ENCODE measurements at regions not wholly inside any gene's neighbourhood (a gene's known extent, or its start where the extent isn't known, plus 50 kb on each side); places are given as distances from the start of the nearest gene placed in this dataset.

DNA sequence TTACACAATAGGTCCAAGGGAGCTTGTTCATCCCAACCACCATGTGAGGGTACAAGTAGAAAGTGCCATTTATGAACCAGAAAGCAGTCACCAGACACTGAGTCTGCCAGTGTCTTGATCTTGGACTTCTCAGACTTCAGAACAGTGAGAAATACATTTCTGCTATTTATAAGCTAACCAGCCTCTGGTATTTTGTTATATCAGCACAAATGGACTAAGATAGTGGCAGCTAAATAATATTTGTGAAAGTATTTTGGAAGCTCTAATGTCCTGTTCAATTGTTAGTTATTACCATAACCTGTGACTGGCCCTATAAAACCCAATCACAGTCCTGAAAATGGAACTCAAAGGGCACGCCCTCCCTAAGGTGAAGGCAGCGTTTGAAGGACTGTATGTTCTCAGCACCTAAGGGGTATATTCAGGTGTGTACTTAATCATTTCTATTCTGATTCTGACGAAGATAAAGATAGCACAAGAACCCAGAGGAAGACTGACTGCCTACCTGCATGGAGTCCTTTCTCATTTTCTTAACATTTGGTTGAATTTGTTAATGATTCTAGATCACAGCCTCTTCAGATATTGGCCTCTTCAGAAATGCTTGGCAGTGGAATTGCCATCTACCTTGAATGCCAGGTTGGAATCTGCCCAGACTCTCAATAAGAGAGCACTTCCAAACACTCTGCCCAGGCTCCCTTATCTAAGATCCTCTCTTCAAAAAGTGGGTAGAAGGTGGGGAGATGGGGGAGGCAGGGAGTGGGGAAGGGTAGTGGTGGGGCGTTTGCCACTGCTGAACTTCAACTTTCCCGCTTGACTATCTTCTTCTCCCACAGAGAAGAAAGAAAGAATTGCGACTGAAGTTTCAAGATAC is 104.0 kb upstream of the PPP2R5A start:
- no peaks in the 10 kb centered on the region for H3F3A ChIP-seq (replicated peaks; ENCODE audit: low read depth)

DNA sequence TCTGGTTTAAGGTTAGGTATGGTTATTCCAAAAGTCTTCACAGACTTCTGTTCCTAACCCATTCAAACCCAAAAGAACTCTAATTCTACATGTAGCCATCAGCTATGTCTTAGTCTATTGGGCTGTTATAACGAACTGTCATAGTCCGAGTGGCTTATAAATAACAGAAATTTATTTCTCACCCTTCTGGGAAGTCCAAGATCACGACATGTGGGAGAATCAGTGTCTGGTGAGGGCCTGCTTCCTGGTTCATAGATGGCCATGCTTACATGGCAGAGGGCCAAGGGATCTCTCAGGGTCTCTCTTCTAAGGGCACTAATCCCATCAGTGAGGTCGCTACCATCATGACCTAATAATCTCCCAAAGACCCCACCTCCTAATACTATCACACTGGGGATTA is 103.0 kb upstream of the PPP2R5A start:
- no peaks in the 10 kb centered on the region; the same call in 2 of the 3 replicates for H3K9me3 Mint-ChIP-seq
- no peak for ATAC-seq
- Histone ChIP-seq H2AFZ (no peak overlapping the region), H3K79me2 (replicated peaks; ENCODE audit: insufficient read depth) (no peaks in the 10 kb centered on the region), H3F3A (replicated peaks; ENCODE audit: low read depth) (no peaks in the 10 kb centered on the region), H4K20me1 (replicated peaks; ENCODE audit: insufficient read depth) (no peaks in the 10 kb centered on the region), H3K9me2 (ENCODE audit: insufficient read depth) (no peaks in the 10 kb centered on the region), H3K4me3 (no peak overlapping the region), H3K27ac (ENCODE audit: low read depth) (no peak overlapping the region), H3K36me3 (ENCODE audit: insufficient read depth) (no peaks in the 10 kb centered on the region), H3K27me3 (ENCODE audit: insufficient read depth) (no peaks in the 10 kb centered on the region), H3K4me2 (no peak overlapping the region), H3K4me1 (ENCODE audit: insufficient read depth) (no peaks in the 10 kb centered on the region)
- no peaks in the 10 kb centered on the region for H3K36me3 Mint-ChIP-seq (ENCODE audit: low read depth)
- peaks cover 2% of the 10 kb centered on the region for H3K27me3 Mint-ChIP-seq (ENCODE audit: insufficient read depth, low read depth, poor library complexity)
- no peak overlapping the region for H3K27ac Mint-ChIP-seq
- no peak overlapping the region for H3K4me3 Mint-ChIP-seq
- H3K4me1 Mint-ChIP-seq = no peaks in the 10 kb centered on the region
- no peak for DNase-seq (ENCODE audit: low spot score)
- TF ChIP-seq JUNB (IDR thresholded peaks at IDR 0.05; ENCODE audit: unreplicated experiment) (no peak), CREB1 (CRISPR knock-in tag; IDR thresholded peaks at IDR 0.05; ENCODE audit: low read depth) (no peak), EZH2 (IDR thresholded peaks at IDR 0.05; ENCODE audit: low read depth, unreplicated experiment) (no peak), EZH2phosphoT487 (IDR thresholded peaks at IDR 0.05; ENCODE audit: unreplicated experiment) (no peak), STAT1 (IDR thresholded peaks at IDR 0.05; ENCODE audit: unreplicated experiment) (no peak)
- TF ChIP-seq, protein P1, sequence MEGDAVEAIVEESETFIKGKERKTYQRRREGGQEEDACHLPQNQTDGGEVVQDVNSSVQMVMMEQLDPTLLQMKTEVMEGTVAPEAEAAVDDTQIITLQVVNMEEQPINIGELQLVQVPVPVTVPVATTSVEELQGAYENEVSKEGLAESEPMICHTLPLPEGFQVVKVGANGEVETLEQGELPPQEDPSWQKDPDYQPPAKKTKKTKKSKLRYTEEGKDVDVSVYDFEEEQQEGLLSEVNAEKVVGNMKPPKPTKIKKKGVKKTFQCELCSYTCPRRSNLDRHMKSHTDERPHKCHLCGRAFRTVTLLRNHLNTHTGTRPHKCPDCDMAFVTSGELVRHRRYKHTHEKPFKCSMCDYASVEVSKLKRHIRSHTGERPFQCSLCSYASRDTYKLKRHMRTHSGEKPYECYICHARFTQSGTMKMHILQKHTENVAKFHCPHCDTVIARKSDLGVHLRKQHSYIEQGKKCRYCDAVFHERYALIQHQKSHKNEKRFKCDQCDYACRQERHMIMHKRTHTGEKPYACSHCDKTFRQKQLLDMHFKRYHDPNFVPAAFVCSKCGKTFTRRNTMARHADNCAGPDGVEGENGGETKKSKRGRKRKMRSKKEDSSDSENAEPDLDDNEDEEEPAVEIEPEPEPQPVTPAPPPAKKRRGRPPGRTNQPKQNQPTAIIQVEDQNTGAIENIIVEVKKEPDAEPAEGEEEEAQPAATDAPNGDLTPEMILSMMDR (conservative IDR thresholded peaks at IDR 0.05; ENCODE audit: low read depth in 2 of 2) = no peak
- TF ChIP-seq, protein P2, sequence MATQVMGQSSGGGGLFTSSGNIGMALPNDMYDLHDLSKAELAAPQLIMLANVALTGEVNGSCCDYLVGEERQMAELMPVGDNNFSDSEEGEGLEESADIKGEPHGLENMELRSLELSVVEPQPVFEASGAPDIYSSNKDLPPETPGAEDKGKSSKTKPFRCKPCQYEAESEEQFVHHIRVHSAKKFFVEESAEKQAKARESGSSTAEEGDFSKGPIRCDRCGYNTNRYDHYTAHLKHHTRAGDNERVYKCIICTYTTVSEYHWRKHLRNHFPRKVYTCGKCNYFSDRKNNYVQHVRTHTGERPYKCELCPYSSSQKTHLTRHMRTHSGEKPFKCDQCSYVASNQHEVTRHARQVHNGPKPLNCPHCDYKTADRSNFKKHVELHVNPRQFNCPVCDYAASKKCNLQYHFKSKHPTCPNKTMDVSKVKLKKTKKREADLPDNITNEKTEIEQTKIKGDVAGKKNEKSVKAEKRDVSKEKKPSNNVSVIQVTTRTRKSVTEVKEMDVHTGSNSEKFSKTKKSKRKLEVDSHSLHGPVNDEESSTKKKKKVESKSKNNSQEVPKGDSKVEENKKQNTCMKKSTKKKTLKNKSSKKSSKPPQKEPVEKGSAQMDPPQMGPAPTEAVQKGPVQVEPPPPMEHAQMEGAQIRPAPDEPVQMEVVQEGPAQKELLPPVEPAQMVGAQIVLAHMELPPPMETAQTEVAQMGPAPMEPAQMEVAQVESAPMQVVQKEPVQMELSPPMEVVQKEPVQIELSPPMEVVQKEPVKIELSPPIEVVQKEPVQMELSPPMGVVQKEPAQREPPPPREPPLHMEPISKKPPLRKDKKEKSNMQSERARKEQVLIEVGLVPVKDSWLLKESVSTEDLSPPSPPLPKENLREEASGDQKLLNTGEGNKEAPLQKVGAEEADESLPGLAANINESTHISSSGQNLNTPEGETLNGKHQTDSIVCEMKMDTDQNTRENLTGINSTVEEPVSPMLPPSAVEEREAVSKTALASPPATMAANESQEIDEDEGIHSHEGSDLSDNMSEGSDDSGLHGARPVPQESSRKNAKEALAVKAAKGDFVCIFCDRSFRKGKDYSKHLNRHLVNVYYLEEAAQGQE (IDR thresholded peaks at IDR 0.05; ENCODE audit: unreplicated experiment) = no peak

More for the DNA sequence above, 104.0 kb upstream of the PPP2R5A start:
- no peaks in the 10 kb centered on the region for H4K20me1 ChIP-seq (replicated peaks; ENCODE audit: insufficient read depth)
- Mint-ChIP-seq H3K4me1 (no peaks in the 10 kb centered on the region), H3K9me3 (no peaks in the 10 kb centered on the region; the same call in 2 of the 3 replicates), H3K4me3 (no peak overlapping the region), H3K27me3 (ENCODE audit: insufficient read depth, low read depth, poor library complexity) (peaks cover 2% of the 10 kb centered on the region), H3K27ac (no peak overlapping the region), H3K36me3 (ENCODE audit: low read depth) (no peaks in the 10 kb centered on the region)
- TF ChIP-seq, protein P3, sequence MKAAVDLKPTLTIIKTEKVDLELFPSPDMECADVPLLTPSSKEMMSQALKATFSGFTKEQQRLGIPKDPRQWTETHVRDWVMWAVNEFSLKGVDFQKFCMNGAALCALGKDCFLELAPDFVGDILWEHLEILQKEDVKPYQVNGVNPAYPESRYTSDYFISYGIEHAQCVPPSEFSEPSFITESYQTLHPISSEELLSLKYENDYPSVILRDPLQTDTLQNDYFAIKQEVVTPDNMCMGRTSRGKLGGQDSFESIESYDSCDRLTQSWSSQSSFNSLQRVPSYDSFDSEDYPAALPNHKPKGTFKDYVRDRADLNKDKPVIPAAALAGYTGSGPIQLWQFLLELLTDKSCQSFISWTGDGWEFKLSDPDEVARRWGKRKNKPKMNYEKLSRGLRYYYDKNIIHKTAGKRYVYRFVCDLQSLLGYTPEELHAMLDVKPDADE (IDR thresholded peaks at IDR 0.05) = no peak
- no peak for TF ChIP-seq EZH2phosphoT487 (IDR thresholded peaks at IDR 0.05; ENCODE audit: unreplicated experiment)
- TF ChIP-seq CREB1 (CRISPR knock-in tag; IDR thresholded peaks at IDR 0.05; ENCODE audit: low read depth) = no peak
- TF ChIP-seq POLR2AphosphoS5 (IDR thresholded peaks at IDR 0.05; ENCODE audit: low read depth) = no peak
- TF ChIP-seq STAT1 (IDR thresholded peaks at IDR 0.05; ENCODE audit: unreplicated experiment) = no peak
- H3K4me2 ChIP-seq = no peak overlapping the region
- DNase-seq (ENCODE audit: low spot score) (no peak), ATAC-seq (no peak)
- H3K79me2 ChIP-seq (replicated peaks; ENCODE audit: insufficient read depth) = no peaks in the 10 kb centered on the region
- no peak overlapping the region for H2AFZ ChIP-seq
- H3K27me3 ChIP-seq (ENCODE audit: insufficient read depth) = no peaks in the 10 kb centered on the region
- H3K9me2 ChIP-seq (ENCODE audit: insufficient read depth) = no peaks in the 10 kb centered on the region
- H3K36me3 ChIP-seq (ENCODE audit: insufficient read depth) = no peaks in the 10 kb centered on the region
- H3K4me3 ChIP-seq = no peak overlapping the region
- H3K27ac ChIP-seq (ENCODE audit: low read depth) = no peak overlapping the region
- no peaks in the 10 kb centered on the region for H3K4me1 ChIP-seq (ENCODE audit: insufficient read depth)
